GM12875 (cell line): ENCODE measurements at regions not wholly inside any gene's neighbourhood (a gene's known extent, or its start where the extent isn't known, plus 50 kb on each side); places are given as distances from the start of the nearest gene placed in this dataset.

ENCODE experiments used
- H3K4me3 ChIP-seq: one replicate; pipeline ENCODE4 v1.5.1; 2011; ENCODE audit warnings: low read depth, low read length, control low read depth
- CTCF ChIP-seq: IDR thresholded peaks from 2 replicates; pipeline ENCODE4 v1.5.1; 2011; ENCODE audit warnings: low read depth, mild to moderate bottlenecking, control low read depth, inconsistent platforms, low read length, moderate library complexity, borderline replicate concordance; ENCODE audit not compliant: insufficient read depth

GRCh38 chr2:103103678-103104077, 341.8 kb downstream of the TMEM182 start:
- H3K4me3 ChIP-seq = no peak overlapping the region
- no peak for TF ChIP-seq CTCF

- no peak overlapping the region for H3K4me3 ChIP-seq
- TF ChIP-seq CTCF = no peak
These were observed 357.5 kb downstream of the TMEM182 start for GRCh38 chr2:103119352-103119751.

- no peak for TF ChIP-seq CTCF
- H3K4me3 ChIP-seq = no peak overlapping the region
These were observed 359.3 kb downstream of the TMEM182 start for GRCh38 chr2:103121106-103121505.

GRCh38 chr2:103123516-103123915, 361.7 kb downstream of the TMEM182 start:
- no peak overlapping the region for H3K4me3 ChIP-seq
- no peak for TF ChIP-seq CTCF

GRCh38 chr2:103130857-103131256, 369.0 kb downstream of the TMEM182 start:
- H3K4me3 ChIP-seq = no peak overlapping the region
- TF ChIP-seq CTCF = no peak

DNA sequence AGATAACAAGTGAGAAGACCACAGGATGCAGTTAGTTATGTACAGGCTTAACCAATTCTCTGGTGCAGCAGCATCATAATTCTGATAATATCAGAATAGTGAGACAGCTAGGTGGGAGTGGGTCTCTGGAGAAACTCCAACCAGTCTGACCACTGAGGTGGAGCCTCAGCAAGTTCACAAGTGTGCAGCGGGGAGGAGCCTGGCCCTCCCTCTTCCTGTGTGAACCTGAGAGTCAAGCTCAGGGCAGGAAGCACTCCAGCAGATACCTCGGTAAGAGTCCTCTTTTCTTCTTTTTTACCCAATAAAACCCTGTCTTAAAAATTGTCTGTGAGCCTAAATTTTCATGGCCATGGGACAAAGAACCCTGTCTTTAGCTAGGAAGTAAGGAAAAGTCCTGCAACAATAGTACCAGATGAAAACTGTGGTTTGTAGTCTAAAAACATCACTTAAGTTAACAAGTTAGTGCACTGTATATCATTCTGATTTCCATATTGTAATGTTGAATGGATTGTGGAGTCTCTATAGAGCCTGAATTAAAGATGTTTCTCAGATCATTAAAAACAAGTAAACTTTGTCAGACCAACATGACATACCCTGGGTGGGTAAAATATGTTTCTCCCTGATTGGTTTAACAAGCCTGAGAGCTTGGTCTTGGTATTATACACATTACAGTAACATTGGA, 370.8 kb downstream of the TMEM182 start:
- TF ChIP-seq CTCF = no peak
- no peak overlapping the region for H3K4me3 ChIP-seq

GRCh38 chr2:103135679-103136078, 373.8 kb downstream of the TMEM182 start:
- no peak for TF ChIP-seq CTCF
- no peak overlapping the region for H3K4me3 ChIP-seq
